GM12878 (cell line): ENCODE measurements at regions not wholly inside any gene's neighbourhood (a gene's known extent, or its start where the extent isn't known, plus 50 kb on each side); places are given as distances from the start of the nearest gene placed in this dataset.

Source experiments
- ATAC-seq: fragments of 200-7000 bp; cut with Tn5 transposase; 3 replicates; pipeline ENCODE4 v1.9.1; 2020; ENCODE audit warnings: mild to moderate bottlenecking, moderate library complexity
- BruUV-seq: library from RNA; stranded (reverse); fragments of 400-500 nt; replicated peaks from 2 replicates; lab custom pipeline; 2021; lab: Mats Ljungman, UMichigan
- CTCF ChIA-PET: fragments of 300-600 bp; sonication (Branson Sonifier 250); formaldehyde crosslinking; extraction: SDS; loops from one replicate; lab custom pipeline; 2021; ENCODE audit warnings: inconsistent platforms; lab: Yijun Ruan, JAX
- POLR2A ChIA-PET: fragments of 350-600 bp; formaldehyde crosslinking; extraction: SDS; loops from one replicate; lab custom pipeline; 2021; ENCODE audit warnings: inconsistent platforms; lab: Charles Lee
- RAD21 ChIA-PET: fragments of 300-600 bp; sonication (Branson Sonifier 250); formaldehyde crosslinking; loops from one replicate; lab custom pipeline; 2023; ENCODE audit warnings: antibody characterized with exemption; ENCODE audit not compliant: unreplicated experiment; lab: Charles Lee
- SMC1A ChIA-PET: fragments of 300-600 bp; sonication (Branson Sonifier 250); formaldehyde crosslinking; loops from one replicate; lab custom pipeline; 2023; ENCODE audit not compliant: unreplicated experiment, uncharacterized antibody; lab: Charles Lee
- DNase-seq: peaks from one replicate; pipeline ENCODE4 v3.0.0-alpha.2; 2011; ENCODE audit warnings: low read depth, low spot score
- FAIRE-seq: peaks from 3 replicates; lab custom pipeline; 2011; peaks lifted over from hg19 to GRCh38; lab: Jason Lieb, UNC
- H2AFZ ChIP-seq: 2 replicates; pipeline ENCODE4 v1.6.0; 2011; ENCODE audit warnings: low read depth, low read length, control low read depth; ENCODE audit not compliant: control insufficient read depth
- H3K27ac ChIP-seq: 2 replicates; pipeline ENCODE4 v1.5.1; 2011; ENCODE audit warnings: control low read depth; ENCODE audit not compliant: control insufficient read depth, insufficient read depth
- H3K27me3 ChIP-seq, 2 experiments: replicated peaks in 1 of 2; 2 replicates each; pipeline versions ENCODE4 v1.6.0 to v1.6.1; 2011; ENCODE audit warnings: low read length in 1 of 2; ENCODE audit not compliant: control insufficient read depth in 2 of 2, insufficient read depth in 2 of 2
- H3K36me3 ChIP-seq, 2 experiments: 2 replicates each; pipeline ENCODE4 v1.5.1; 2011; ENCODE audit warnings: low read length in 1 of 2; ENCODE audit not compliant: control insufficient read depth in 2 of 2, insufficient read depth in 2 of 2
- H3K4me1 ChIP-seq: 2 replicates; pipeline ENCODE4 v1.6.1; 2011; ENCODE audit warnings: mild to moderate bottlenecking, low read length, moderate library complexity, mixed read lengths; ENCODE audit not compliant: control insufficient read depth, insufficient read depth
- H3K4me2 ChIP-seq: 2 replicates; pipeline ENCODE4 v1.6.0; 2011; ENCODE audit warnings: control low read depth; ENCODE audit not compliant: control insufficient read depth, insufficient read depth
- H3K4me3 ChIP-seq: fragments of 200-600 bp; sonication (generic); 2 replicates; pipeline ENCODE4 v1.5.1; 2016
- H3K79me2 ChIP-seq: 2 replicates; pipeline ENCODE4 v1.6.0; 2011; ENCODE audit warnings: low read length; ENCODE audit not compliant: control insufficient read depth, insufficient read depth
- H3K9ac ChIP-seq: 2 replicates; pipeline ENCODE4 v1.8.0; 2011; ENCODE audit warnings: low read length, control low read depth, mixed read lengths; ENCODE audit not compliant: control insufficient read depth, insufficient read depth
- H3K9me3 ChIP-seq: replicated peaks from 3 replicates; pipeline ENCODE4 v1.5.1; 2011; ENCODE audit warnings: mild to moderate bottlenecking, low read length; ENCODE audit not compliant: control insufficient read depth, insufficient read depth
- H4K20me1 ChIP-seq: 2 replicates; pipeline ENCODE4 v1.6.0; 2011; ENCODE audit not compliant: control insufficient read depth, insufficient read depth
- EP300 ChIP-seq, 2 experiments: fragments of 150-350 bp in 1 of 2; IDR thresholded peaks; 2 replicates each; pipeline ENCODE4 v1.6.1; 2011 to 2012; ENCODE audit warnings: low read depth in 2 of 2, low read length in 2 of 2, borderline replicate concordance in 1 of 2, improper control_type of control experiment in 1 of 2, inconsistent platforms in 1 of 2; ENCODE audit not compliant: control insufficient read depth in 1 of 2
- KAT2A ChIP-seq: conservative IDR thresholded peaks from 2 replicates; pipeline ENCODE4 v1.6.1; 2011; ENCODE audit warnings: low read depth, low read length; ENCODE audit not compliant: control insufficient read depth
- MEF2A ChIP-seq: IDR thresholded peaks from 2 replicates; pipeline ENCODE4 v1.6.1; 2011; ENCODE audit warnings: low read depth, mild to moderate bottlenecking, low read length, moderate library complexity; ENCODE audit not compliant: insufficient read depth
- MXI1 ChIP-seq: fragments of 150-350 bp; IDR thresholded peaks from 2 replicates; pipeline ENCODE4 v1.6.1; 2011; ENCODE audit warnings: low read depth, mild to moderate bottlenecking, inconsistent platforms, low read length, improper control_type of control experiment
- TAF1 ChIP-seq: IDR thresholded peaks from 2 replicates; pipeline ENCODE4 v1.6.1; 2011; ENCODE audit warnings: mild to moderate bottlenecking, low read depth, low read length, borderline replicate concordance
- YBX1 ChIP-seq: fragments of 450-650 bp; IDR thresholded peaks from 2 replicates; pipeline ENCODE4 v1.6.1; 2016; ENCODE audit warnings: antibody characterized with exemption
- ZNF24 ChIP-seq: fragments of 450-650 bp; IDR thresholded peaks from 2 replicates; pipeline ENCODE4 v1.6.1; 2017; ENCODE audit warnings: antibody characterized with exemption, mild to moderate bottlenecking
- WGBS: methylation state at CpG from one replicate; pipeline ENCODE4 v1.1.6; 2016; ENCODE audit warnings: low lambda C conversion rate; ENCODE audit not compliant: insufficient replicate concordance, insufficient coverage; ENCODE audit errors: missing lambda C conversion rate; 5-methylcytosine and 5-hydroxymethylcytosine counted together
- in situ Hi-C: fragments of 300-500 bp; cut with MboI; formaldehyde crosslinking; loops from 9 replicates; pipeline ENCODE4 v1.14.3; 2018; ENCODE audit warnings: mixed read lengths
- intact Hi-C: fragments of 100-400 bp; cut with micrococcal nuclease; formaldehyde crosslinking; loops from one replicate; pipeline ENCODE4 v1.14.2; 2022; ENCODE audit not compliant: unreplicated experiment
- TF ChIP-seq, protein P1 (sequence below): fragments of 450-650 bp; formaldehyde crosslinking; IDR thresholded peaks from 2 replicates; pipeline ENCODE4 v1.4.0; 2020; ENCODE audit warnings: mild to moderate bottlenecking, moderate library complexity

DNA sequence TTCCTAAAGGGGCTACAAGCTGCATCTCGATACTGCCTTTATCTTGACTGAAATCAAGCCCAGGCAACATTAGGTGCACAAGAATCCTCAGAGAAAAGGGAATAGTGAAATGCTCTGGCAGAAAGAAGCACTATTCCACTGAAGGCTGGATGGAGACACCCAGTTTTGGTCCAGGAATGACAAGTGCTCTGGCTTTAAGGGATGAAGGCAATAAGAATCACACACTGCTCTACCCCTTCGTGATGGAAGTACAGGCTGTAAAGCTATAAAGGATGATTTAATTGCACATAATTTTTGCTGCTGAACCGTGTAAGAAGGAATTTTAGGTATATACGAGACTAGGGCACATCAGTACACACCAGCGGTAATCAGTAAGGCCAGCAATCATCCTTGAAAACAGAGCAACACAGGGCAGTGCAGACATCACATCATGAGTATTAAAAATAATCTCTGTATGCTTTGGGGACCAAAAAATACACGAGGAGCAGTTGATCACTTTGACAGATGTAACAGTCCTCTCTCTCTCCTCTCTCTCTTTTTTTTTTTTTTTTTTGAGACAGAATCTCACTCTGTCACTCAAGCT is 414.6 kb upstream of the TBL1XR1 start:
- ChIA-PET SMC1A (interaction anchor here (1.2 kb wide), 1 partner anchor 11 kb away, joined by 3 read pairs; no protein-coding TSS in a partner anchor), RAD21 (no interaction called here), CTCF (no interaction called here), POLR2A (no interaction called here)
- H3K4me1 ChIP-seq, result no peaks in the 10 kb centered on the region
- H3K9ac ChIP-seq, result no peak overlapping the region
- no peak overlapping the region for H3K27ac ChIP-seq
- H3K36me3 ChIP-seq, result no peaks in the 10 kb centered on the region
- intact Hi-C loops (no loop called here), in situ Hi-C loops (no loop called here)
- no peak overlapping the region for H3K4me2 ChIP-seq
- FAIRE-seq (no peak), DNase-seq (no peak), ATAC-seq (no peak)
- no peak for TF ChIP-seq KAT2A
- TF ChIP-seq ZNF24, result no peak
- no peak for TF ChIP-seq MEF2A
- no peak for TF ChIP-seq YBX1
- no peak for TF ChIP-seq EP300 (IDR thresholded peaks at IDR 0.05; ENCODE audit: borderline replicate concordance in 1 of 2, control insufficient read depth in 1 of 2, low read depth in 2 of 2, low read length in 2 of 2)
- TF ChIP-seq, protein P1, sequence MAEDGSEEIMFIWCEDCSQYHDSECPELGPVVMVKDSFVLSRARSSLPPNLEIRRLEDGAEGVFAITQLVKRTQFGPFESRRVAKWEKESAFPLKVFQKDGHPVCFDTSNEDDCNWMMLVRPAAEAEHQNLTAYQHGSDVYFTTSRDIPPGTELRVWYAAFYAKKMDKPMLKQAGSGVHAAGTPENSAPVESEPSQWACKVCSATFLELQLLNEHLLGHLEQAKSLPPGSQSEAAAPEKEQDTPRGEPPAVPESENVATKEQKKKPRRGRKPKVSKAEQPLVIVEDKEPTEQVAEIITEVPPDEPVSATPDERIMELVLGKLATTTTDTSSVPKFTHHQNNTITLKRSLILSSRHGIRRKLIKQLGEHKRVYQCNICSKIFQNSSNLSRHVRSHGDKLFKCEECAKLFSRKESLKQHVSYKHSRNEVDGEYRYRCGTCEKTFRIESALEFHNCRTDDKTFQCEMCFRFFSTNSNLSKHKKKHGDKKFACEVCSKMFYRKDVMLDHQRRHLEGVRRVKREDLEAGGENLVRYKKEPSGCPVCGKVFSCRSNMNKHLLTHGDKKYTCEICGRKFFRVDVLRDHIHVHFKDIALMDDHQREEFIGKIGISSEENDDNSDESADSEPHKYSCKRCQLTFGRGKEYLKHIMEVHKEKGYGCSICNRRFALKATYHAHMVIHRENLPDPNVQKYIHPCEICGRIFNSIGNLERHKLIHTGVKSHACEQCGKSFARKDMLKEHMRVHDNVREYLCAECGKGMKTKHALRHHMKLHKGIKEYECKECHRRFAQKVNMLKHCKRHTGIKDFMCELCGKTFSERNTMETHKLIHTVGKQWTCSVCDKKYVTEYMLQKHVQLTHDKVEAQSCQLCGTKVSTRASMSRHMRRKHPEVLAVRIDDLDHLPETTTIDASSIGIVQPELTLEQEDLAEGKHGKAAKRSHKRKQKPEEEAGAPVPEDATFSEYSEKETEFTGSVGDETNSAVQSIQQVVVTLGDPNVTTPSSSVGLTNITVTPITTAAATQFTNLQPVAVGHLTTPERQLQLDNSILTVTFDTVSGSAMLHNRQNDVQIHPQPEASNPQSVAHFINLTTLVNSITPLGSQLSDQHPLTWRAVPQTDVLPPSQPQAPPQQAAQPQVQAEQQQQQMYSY (CRISPR knock-in tag), result no peak
- TF ChIP-seq MXI1, result no peak
- no peak for TF ChIP-seq TAF1
- 20% methylated on average over 6 of the region's 6 CpGs for WGBS
- H3K9me3 ChIP-seq, result no peaks in the 10 kb centered on the region
- H3K27me3 ChIP-seq, result peaks cover 0 to 3% of the 10 kb centered on the region in 2 experiments; a peak in 1 of 4 replicates
- no peaks in the 10 kb centered on the region for H3K79me2 ChIP-seq
- no peak overlapping the region for H3K4me3 ChIP-seq
- H4K20me1 ChIP-seq, result no peaks in the 10 kb centered on the region
- H2AFZ ChIP-seq, result no peak overlapping the region
- no TSS peak for BruUV-seq
